Mucosa of descending colon (tissue), 3 donors: ENCODE measurements at regions not wholly inside any gene's neighbourhood (a gene's known extent, or its start where the extent isn't known, plus 50 kb on each side); places are given as distances from the start of the nearest gene placed in this dataset.

ENCODE experiments used
- ATAC-seq: fragments of 200-7000 bp; cut with Tn5 transposase; one replicate; pipeline ENCODE4 v1.9.1; 2020; ENCODE audit warnings: mild to moderate bottlenecking, moderate library complexity
- DNase-seq, 3 donors: peaks; one replicate each; pipeline ENCODE4 v3.0.0-alpha.2; 2020
- H3K36me3 ChIP-seq: fragments of 200-600 bp; one replicate; pipeline ENCODE4 v1.8.0; 2021; ENCODE audit warnings: low read depth, mild to moderate bottlenecking
- H3K4me1 ChIP-seq: fragments of 200-600 bp; one replicate; pipeline ENCODE4 v1.8.0; 2021; ENCODE audit warnings: low read depth, mild to moderate bottlenecking
- H3K4me3 ChIP-seq: fragments of 200-600 bp; one replicate; pipeline ENCODE4 v1.8.0; 2021; ENCODE audit warnings: mild to moderate bottlenecking
- H3K9me3 ChIP-seq: fragments of 200-600 bp; one replicate; pipeline ENCODE4 v1.8.0; 2021; ENCODE audit warnings: mild to moderate bottlenecking
- intact Hi-C, 2 donors: fragments of 100-400 bp; cut with DNase I in 1 of 2; cut with micrococcal nuclease in 1 of 2; formaldehyde crosslinking; loops; one replicate each; pipeline versions ENCODE4 v1.11.0 to v1.11.1; 2022; cut with DNase I, micrococcal nuclease
- TF ChIP-seq, protein P1 (sequence below): fragments of 200-600 bp; IDR thresholded peaks from one replicate; pipeline ENCODE4 v1.8.0; 2022; ENCODE audit warnings: antibody characterized with exemption, mild to moderate bottlenecking
- donor health status: DM: no; HTN: no; CAD: no; lungs with moderate emphysema.
- donor health status: DM: no; HTN: no; CAD: no.
- donor health status: DM: no; HTN: yes; CAD: no.

DNA sequence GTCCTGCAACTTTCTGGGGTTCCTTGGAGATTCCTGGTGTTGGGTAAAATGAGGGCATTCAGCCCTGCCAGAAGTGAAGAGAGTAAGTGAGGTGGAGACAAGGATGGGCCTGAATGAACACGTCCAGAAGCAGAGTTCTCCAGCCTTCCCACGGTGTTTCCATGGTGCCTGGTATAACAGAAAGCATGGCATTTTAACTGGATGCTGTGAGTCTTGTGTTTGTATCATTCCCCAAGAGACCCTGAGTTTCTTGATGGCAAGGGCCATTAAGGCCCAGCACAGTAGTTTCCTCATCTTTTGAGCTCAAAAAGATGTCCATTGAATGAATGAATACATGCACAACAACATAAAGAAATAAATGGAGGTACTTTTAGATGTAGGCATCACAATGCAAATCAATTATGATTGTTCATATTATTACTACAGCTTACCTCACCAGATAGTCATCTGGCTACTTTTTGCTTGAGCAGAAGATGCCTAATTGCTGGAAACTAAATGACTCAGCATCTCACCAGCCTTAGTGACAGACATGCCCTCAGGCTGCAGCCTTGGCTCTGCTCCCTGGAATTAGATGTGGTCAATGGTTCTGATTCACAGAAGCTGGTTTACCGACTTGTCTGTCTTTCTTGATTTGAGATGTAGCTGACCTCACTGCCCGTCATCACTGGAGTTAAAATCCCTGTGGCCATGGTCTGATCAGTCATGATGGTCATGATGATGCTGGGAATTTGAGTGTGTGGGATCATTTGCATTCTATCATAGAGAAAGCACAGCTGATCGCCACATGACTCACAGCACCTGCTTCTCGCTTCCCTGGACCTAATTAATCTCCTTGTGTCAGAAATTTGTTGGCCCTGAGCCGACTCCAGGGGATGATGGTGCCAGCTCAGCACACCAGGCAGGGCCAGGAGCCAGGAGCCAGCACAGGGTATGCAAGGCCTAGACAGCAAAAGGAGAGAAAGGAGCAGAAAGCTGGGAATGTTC lies 83.9 kb downstream of the CXCL12 start:
- ATAC-seq = no peak
- no peaks in the 10 kb centered on the region for H3K4me1 ChIP-seq
- intact Hi-C loops = no loop called here

DNA sequence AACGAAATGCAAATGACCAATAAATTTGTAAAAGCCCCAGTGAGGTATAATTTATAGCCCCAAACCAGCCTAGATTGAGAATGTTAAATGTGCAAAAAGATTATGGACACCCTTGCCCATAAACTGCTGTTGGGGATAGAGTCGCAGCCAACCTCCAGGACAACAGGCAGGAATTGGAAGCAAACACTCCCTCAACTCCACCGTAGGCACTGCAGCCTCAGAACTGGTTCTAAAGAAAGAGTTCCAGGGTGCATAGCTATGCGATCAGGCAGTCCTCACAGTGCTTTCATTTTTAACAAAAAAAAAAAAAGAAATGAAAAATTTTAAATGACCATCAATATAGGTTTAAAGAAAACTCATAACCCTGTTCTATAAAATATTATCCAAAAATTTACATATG lies 86.2 kb downstream of the CXCL12 start:
- H3K4me1 ChIP-seq = no peaks in the 10 kb centered on the region
- ATAC-seq (no peak), DNase-seq (no peak)
- H3K9me3 ChIP-seq = no peaks in the 10 kb centered on the region
- TF ChIP-seq, protein P1, sequence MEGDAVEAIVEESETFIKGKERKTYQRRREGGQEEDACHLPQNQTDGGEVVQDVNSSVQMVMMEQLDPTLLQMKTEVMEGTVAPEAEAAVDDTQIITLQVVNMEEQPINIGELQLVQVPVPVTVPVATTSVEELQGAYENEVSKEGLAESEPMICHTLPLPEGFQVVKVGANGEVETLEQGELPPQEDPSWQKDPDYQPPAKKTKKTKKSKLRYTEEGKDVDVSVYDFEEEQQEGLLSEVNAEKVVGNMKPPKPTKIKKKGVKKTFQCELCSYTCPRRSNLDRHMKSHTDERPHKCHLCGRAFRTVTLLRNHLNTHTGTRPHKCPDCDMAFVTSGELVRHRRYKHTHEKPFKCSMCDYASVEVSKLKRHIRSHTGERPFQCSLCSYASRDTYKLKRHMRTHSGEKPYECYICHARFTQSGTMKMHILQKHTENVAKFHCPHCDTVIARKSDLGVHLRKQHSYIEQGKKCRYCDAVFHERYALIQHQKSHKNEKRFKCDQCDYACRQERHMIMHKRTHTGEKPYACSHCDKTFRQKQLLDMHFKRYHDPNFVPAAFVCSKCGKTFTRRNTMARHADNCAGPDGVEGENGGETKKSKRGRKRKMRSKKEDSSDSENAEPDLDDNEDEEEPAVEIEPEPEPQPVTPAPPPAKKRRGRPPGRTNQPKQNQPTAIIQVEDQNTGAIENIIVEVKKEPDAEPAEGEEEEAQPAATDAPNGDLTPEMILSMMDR = no peak
- H3K36me3 ChIP-seq = no peaks in the 10 kb centered on the region
- H3K4me3 ChIP-seq = no peak overlapping the region
- intact Hi-C loops = no loop called here

More for the DNA sequence above, 83.9 kb downstream of the CXCL12 start:
- TF ChIP-seq, protein P1 = no peak
- DNase-seq = no peak
- H3K9me3 ChIP-seq = no peaks in the 10 kb centered on the region
- no peaks in the 10 kb centered on the region for H3K36me3 ChIP-seq
- no peak overlapping the region for H3K4me3 ChIP-seq

GRCh38 chr10:44297963-44298362 lies 86.9 kb downstream of the CXCL12 start:
- no peaks in the 10 kb centered on the region for H3K9me3 ChIP-seq
- no peak overlapping the region for H3K4me3 ChIP-seq
- H3K4me1 ChIP-seq = no peaks in the 10 kb centered on the region
- ATAC-seq (no peak), DNase-seq (no peak)
- TF ChIP-seq, protein P1 = no peak
- no peaks in the 10 kb centered on the region for H3K36me3 ChIP-seq
- intact Hi-C loops = no loop called here

GRCh38 chr10:44295644-44296241 lies 89.2 kb downstream of the CXCL12 start:
- TF ChIP-seq, protein P1 = no peak
- ATAC-seq (no peak), DNase-seq (no peak)
- Histone ChIP-seq H3K36me3 (no peaks in the 10 kb centered on the region), H3K9me3 (no peaks in the 10 kb centered on the region), H3K4me1 (no peaks in the 10 kb centered on the region), H3K4me3 (no peak overlapping the region)
- intact Hi-C loops = no loop called here

DNA sequence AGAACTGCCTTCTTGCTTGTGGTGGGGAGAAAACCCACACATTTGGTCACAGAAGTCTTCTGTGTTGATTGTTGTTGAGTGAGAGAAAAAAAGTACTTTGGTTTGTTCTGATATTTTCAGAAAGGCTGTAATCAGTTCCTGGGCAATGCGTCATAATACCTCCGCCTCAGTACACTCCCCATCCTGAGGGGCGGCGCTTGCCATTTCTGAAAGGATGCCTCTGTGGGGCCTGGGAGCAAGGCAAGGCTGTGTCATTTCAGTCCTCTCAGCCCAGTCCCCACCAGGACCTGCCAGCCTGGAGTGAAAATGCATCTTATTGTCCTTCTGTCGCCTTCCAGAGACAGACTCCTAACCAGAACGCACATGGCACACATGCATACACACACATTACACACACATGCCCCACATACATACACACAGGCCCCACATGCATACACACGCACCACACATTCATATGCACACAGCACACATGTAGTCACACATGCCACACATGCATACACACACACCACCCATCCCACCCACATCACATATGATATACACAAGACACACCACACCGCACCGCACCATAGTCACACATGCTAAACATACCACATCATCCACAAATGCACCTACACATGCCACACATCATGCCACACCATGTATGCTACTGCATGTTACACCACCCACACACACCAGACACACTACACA lies 90.0 kb downstream of the CXCL12 start:
- H3K4me1 ChIP-seq = no peaks in the 10 kb centered on the region
- intact Hi-C loops = no loop called here
- DNase-seq (no peak), ATAC-seq (no peak)
- H3K9me3 ChIP-seq = no peaks in the 10 kb centered on the region
- no peak overlapping the region for H3K4me3 ChIP-seq
- H3K36me3 ChIP-seq = no peaks in the 10 kb centered on the region
- TF ChIP-seq, protein P1 = no peak
